Muscle of leg (tissue), 3 donors: ENCODE measurements at regions not wholly inside any gene's neighbourhood (a gene's known extent, or its start where the extent isn't known, plus 50 kb on each side); places are given as distances from the start of the nearest gene placed in this dataset.

Experiments
- DNase-seq: peaks from one replicate; pipeline ENCODE4 v3.0.0; 2013
- H3K27ac ChIP-seq: one replicate; pipeline ENCODE4 v1.5.1; 2013; ENCODE audit warnings: mild to moderate bottlenecking, low read length, control low read depth
- H3K27me3 ChIP-seq: one replicate; pipeline ENCODE4 v1.6.1; 2013; ENCODE audit warnings: low read length; ENCODE audit not compliant: control insufficient read depth, insufficient read depth
- H3K36me3 ChIP-seq: one replicate; pipeline ENCODE4 v1.6.1; 2013; ENCODE audit warnings: low read length; ENCODE audit not compliant: control insufficient read depth, insufficient read depth
- H3K4me1 ChIP-seq: one replicate; pipeline ENCODE4 v1.6.1; 2013; ENCODE audit warnings: low read length; ENCODE audit not compliant: control insufficient read depth, insufficient read depth
- H3K4me3 ChIP-seq: one replicate; pipeline ENCODE4 v1.5.1; 2013; ENCODE audit warnings: low read length, control low read depth
- H3K9me3 ChIP-seq: replicated peaks from 2 replicates; pipeline ENCODE4 v1.6.1; 2013; ENCODE audit warnings: low read depth, low read length; ENCODE audit not compliant: control insufficient read depth
- WGBS: methylation state at CpG from one replicate; pipeline ENCODE4 v1.1.5; 2013; ENCODE audit warnings: missing lambda C conversion rate; ENCODE audit not compliant: insufficient coverage; 5-methylcytosine and 5-hydroxymethylcytosine counted together

DNA sequence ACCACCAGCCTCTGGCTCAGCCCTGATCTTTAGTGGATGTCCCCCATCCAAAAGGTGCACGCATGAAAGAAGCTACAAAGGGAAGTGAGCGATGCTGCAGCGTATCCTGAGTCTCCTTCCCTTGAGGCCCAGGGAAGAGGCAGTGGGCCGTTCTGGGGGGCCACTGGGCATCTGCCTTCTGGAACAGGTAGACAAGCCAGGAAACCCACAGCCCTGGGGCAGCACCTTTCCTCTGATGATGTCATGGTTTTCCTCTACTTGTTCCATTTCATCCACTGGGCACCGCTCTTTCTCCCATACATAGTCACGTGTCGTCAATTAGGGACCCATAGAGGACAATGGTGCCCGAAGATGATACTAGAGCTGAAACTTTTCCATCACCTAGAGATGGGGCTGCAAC is 194.0 kb upstream of the IRX1 start:
- no peak for DNase-seq
- 49% methylated on average over 4 of the region's 8 CpGs for WGBS

DNA sequence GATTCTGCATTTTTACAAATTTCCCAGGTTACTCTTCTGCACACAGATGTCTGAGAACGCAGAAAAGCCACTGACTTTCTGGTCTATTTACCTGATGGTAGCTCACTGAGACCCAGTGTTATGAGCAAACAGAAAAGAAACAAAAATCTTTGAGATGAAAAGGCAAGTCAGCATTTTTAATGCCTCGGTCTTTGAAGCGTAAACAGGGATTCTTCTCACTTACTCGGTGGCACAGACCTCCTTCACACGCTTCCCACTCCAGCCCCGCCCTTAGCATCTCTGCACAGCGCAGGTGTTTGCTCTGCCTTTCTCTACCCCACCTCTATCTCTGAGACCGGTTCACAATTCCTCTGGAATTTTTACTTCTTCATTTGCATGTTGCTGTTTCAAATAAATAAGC is 195.0 kb upstream of the IRX1 start:
- H3K4me1 ChIP-seq = no peaks in the 10 kb centered on the region
- DNase-seq = no peak
- no peaks in the 10 kb centered on the region for H3K36me3 ChIP-seq
- no peak overlapping the region for H3K27ac ChIP-seq
- peaks cover 7% of the 10 kb centered on the region for H3K9me3 ChIP-seq
- WGBS = 77% methylated on average over 7 of the region's 8 CpGs
- H3K27me3 ChIP-seq = no peaks in the 10 kb centered on the region
- H3K4me3 ChIP-seq = no peak overlapping the region

More for the DNA sequence above, 194.0 kb upstream of the IRX1 start:
- Histone ChIP-seq H3K27ac (no peak overlapping the region), H3K4me1 (no peaks in the 10 kb centered on the region), H3K4me3 (no peak overlapping the region), H3K36me3 (no peaks in the 10 kb centered on the region), H3K9me3 (peaks cover 8% of the 10 kb centered on the region), H3K27me3 (no peaks in the 10 kb centered on the region)

DNA sequence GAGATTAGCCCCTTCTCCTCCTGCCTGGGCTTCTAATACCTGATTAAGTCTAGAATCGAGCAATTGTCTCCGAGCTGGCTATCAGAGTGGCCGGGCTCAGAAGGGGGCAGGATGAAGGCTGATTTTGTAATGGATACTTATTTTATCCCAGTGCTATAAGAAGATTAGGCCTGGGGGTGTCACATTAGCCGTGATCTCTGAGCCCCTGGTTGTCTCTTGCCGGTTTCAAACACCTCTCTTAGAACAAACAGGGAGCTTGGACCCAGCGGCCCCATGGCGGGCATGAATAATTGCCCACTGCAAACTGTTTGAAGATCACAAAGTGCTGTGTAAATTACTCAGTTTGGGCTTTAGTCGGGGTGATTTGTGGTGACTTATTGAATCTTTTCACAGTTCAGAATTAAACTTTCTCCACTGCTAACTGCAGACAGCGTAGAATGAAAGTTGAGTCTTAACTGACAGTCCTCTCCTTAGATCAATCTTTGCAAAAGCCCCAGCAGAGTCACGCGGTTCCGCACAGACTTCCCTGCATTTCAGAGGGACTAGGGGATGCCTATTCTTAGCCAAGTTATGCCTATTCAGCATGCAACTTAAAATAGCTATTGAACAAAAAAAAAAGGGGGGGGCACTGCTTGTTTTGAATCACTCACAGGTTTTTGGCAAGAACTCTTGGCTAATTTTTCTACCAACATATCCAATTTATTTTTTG is 200.6 kb upstream of the IRX1 start:
- WGBS = 52% methylated on average over 2 of the region's 12 CpGs
- peaks cover 14% of the 10 kb centered on the region for H3K4me1 ChIP-seq

DNA sequence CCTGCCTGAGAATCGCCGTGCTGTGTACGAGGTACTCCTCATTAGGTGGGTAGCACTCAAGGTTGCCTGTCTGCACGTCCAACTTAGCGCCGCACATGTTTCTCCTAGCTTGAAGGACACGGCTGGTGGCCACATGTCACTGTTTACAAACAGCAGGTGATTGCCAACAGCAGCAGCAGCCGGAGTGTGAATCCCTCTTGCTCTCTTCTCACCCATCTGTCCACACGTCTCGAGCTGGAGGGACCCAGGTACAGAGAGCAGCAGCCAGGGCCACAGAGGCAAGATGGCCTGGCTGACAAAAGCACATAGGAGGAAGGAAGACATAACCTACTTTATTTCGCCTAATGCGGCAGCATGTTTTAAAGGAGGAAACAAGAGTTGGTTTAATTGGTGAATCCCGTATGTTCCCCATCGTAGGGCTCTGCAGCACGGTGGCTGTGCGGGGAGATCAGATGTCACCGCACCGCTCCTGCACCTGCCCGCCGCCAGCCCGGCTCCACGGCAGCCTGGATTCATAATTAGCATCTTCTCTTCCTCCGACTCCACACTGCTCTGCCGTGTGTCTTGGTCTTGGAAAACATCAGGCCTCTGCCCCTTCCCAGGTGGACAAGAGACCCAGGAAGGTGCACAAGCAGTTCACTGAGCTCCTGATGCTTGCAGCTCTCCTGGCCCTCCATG is 201.6 kb upstream of the IRX1 start:
- peaks cover 14% of the 10 kb centered on the region for H3K4me1 ChIP-seq
- 25% methylated on average over 20 of the region's 24 CpGs for WGBS
- no peak overlapping the region for H3K4me3 ChIP-seq
- DNase-seq = peak; percentile 52
- no peaks in the 10 kb centered on the region for H3K36me3 ChIP-seq
- H3K9me3 ChIP-seq = peaks cover 2% of the 10 kb centered on the region
- peak overlapping the region; percentile 29 for H3K27ac ChIP-seq
- peaks cover 12% of the 10 kb centered on the region for H3K27me3 ChIP-seq

More for the DNA sequence above, 200.6 kb upstream of the IRX1 start:
- Histone ChIP-seq H3K27ac (peak overlapping the region; percentile 35), H3K9me3 (peaks cover 7% of the 10 kb centered on the region), H3K36me3 (no peaks in the 10 kb centered on the region), H3K4me3 (no peak overlapping the region), H3K27me3 (peaks cover 12% of the 10 kb centered on the region)
- peak; percentile 59 for DNase-seq

DNA sequence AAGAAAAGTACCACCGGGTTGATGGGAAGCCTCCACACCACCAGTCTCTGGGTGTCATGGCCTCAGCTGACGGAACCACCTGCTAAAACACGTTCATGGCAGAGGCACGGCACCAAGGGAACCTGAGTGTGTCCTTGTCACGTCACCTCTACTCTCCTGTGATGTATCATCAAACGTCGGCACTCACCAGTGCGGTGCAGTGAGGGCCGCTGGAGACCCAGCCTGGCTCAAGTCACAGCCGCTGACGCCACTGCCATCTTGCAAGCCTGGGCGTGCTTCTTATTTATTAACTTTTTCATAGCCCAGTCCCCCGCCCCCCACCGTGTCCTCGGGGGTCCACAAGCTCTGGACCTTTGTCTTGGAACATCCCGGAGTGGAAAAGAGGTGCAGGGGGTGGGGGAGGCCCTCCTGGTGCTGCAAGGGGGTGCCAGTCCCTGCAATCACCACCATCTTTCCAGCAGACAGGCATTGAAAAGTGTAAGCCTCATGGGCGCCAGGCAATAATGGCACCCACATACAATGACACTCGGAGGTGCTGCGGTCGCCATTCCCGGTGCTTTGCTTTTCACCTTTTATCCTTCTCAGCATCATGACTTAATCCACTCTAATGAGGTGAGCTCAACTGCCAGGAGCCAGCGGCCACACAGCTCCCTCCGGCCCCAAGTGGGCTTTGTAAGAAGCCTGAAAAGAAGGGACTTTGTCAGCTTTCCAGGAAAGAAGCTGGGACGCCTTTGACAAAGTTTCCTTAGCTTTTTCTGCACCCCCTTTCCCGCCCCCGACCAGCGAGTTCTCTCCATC is 202.3 kb upstream of the IRX1 start:
- no peaks in the 10 kb centered on the region for H3K36me3 ChIP-seq
- 77% methylated on average over 20 of the region's 27 CpGs for WGBS
- no peak overlapping the region for H3K4me3 ChIP-seq
- H3K27me3 ChIP-seq = peaks cover 12% of the 10 kb centered on the region
- no peaks in the 10 kb centered on the region for H3K9me3 ChIP-seq
- DNase-seq = no peak
- no peak overlapping the region for H3K27ac ChIP-seq
- H3K4me1 ChIP-seq = peaks cover 14% of the 10 kb centered on the region

DNA sequence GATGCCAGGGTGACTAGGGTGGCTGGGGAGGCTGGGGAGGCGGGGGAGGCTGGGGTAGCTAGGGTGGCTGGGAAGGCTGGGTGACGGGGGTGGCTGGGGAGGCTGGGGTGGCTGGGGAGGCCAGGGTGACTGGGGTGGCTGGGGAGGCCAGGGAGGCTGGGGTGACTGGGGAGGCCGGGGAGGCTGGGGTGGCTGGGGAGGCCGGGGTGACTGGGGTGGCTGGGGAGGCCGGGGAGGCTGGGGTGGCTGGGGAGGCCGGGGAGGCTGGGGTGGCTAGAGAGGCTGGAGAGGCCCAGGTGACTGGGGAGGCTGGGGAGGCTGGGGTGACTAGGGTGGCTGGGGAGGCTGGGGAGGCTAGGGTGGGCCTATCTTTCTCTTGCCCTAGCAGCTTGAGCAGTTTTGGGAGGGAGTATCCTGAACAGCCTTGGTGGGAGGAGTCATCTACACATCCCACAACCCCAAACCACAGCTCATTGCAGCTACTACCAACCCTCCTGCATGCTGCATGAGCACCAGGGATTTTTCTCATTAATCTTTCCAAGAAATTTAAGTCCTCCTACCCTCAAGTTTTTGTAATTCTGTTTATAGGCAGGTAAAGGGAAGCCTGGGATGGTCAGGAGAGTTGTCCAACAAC is 203.2 kb upstream of the IRX1 start:
- Histone ChIP-seq H3K4me1 (peaks cover 14% of the 10 kb centered on the region), H3K4me3 (no peak overlapping the region), H3K27me3 (peaks cover 12% of the 10 kb centered on the region), H3K27ac (no peak overlapping the region), H3K36me3 (no peaks in the 10 kb centered on the region), H3K9me3 (no peaks in the 10 kb centered on the region)
- WGBS = 83% methylated on average over 4 of the region's 6 CpGs
- DNase-seq = no peak

DNA sequence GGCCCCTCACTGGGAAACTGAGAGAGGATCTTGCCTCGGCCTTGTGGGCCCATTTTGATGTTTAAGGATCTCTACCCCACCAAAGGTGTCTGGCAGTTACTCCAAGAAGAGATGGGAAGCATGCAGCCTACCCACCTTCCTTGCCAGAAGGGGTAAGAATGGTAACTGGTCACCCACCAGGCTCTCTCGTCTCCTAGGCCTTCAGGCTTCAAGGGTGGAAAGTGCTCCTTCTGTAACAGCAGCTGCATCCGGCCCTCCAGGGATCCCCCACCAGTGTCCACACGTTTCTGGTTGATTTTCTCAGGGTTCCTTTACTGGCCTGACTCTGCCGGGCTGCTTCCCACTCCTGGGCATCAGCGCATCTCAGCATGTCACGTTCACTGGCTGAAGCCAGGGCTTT is 204.4 kb upstream of the IRX1 start:
- H3K36me3 ChIP-seq = no peaks in the 10 kb centered on the region

DNA sequence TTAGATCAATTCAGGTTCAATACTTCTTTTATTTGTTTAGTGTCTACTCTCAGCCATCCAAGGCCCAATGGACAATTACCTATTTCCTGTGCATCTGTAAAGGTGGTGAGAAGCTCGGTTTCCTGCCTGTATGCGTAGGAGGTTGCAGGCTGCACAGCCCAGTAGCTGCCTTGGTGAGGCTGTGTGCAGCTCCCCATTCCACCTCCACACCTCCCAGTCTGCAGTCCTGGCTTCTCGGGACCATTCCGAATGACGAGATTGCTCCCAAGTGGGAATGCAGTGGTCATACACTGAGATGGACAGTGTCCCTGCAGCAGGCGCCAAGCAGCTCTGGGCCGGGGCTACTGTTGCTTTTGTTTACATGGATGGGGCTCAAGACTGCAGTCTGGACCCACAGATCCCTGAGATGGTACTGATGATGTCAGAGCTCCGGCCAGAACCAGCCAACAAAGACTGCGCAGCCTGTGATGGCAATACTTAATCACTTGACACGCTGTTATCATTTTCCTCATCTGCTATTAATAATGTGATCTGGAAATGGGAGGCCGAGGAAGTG is 206.1 kb upstream of the IRX1 start:
- Histone ChIP-seq H3K9me3 (no peaks in the 10 kb centered on the region), H3K36me3 (no peaks in the 10 kb centered on the region), H3K27me3 (peaks cover 10% of the 10 kb centered on the region), H3K4me3 (no peak overlapping the region), H3K4me1 (peaks cover 8% of the 10 kb centered on the region), H3K27ac (no peak overlapping the region)
- no peak for DNase-seq
- 45% methylated on average over 5 of the region's 11 CpGs for WGBS

More for the DNA sequence above, 204.4 kb upstream of the IRX1 start:
- no peak for DNase-seq
- 77% methylated on average over 4 of the region's 7 CpGs for WGBS
- Histone ChIP-seq H3K4me3 (no peak overlapping the region), H3K9me3 (no peaks in the 10 kb centered on the region), H3K4me1 (peaks cover 14% of the 10 kb centered on the region), H3K27ac (no peak overlapping the region), H3K27me3 (peaks cover 12% of the 10 kb centered on the region)

DNA sequence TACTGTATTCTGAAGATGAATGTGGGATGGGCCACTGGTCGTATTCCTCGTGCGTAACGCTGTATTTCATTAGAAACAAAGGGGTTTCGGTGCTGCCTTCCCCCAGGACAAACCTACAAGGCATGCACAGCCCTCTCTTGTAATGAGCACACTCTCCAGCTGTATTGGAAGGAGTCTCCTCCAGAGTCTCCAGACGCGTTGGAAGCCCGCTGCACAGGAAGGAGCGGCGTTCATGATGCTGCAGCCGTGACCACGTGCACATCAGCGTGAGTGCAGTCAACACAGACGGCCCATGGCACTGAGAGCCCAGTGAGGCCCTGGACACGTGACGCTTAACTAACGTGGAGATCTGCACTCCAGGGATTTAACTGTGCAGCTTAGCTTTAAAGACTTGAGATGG is 209.0 kb upstream of the IRX1 start:
- Histone ChIP-seq H3K9me3 (no peaks in the 10 kb centered on the region), H3K27me3 (peaks cover 3% of the 10 kb centered on the region), H3K36me3 (no peaks in the 10 kb centered on the region), H3K4me3 (no peak overlapping the region), H3K27ac (no peak overlapping the region), H3K4me1 (no peaks in the 10 kb centered on the region)
- WGBS = 51% methylated on average over 10 of the region's 17 CpGs
- peak; percentile 37 for DNase-seq
